NOMO-1 treated with dmso at 0.1 percent for 144 hours (cell line): ENCODE measurements at regions not wholly inside any gene's neighbourhood (a gene's known extent, or its start where the extent isn't known, plus 50 kb on each side); places are given as distances from the start of the nearest gene placed in this dataset.
A peak's percentile ranks its signal among the peaks of the same experiment; 100 is the strongest.

Source experiments
- DNase-seq: peaks from one replicate; lab custom pipeline; 2025; ENCODE audit not compliant: unreplicated experiment; lab: John Stamatoyannopoulos, UW

- DNase-seq, result no peak
Observed at GRCh38 chr5:116650544-116650943, 75.9 kb upstream of the SEMA6A start.

GRCh38 chr5:116646611-116647289, 72.1 kb upstream of the SEMA6A start:
- DNase-seq, result no peak

- no peak for DNase-seq
Observed at GRCh38 chr5:116645627-116646026, 71.0 kb upstream of the SEMA6A start.

GRCh38 chr5:116640236-116640635, 65.6 kb upstream of the SEMA6A start:
- no peak for DNase-seq

- DNase-seq, result no peak
Observed at GRCh38 chr5:116637149-116637740, 62.6 kb upstream of the SEMA6A start.

- DNase-seq, result no peak
Observed at GRCh38 chr5:116632890-116633289, 58.3 kb upstream of the SEMA6A start.

- DNase-seq, result no peak
Observed at GRCh38 chr5:116631147-116631546, 56.5 kb upstream of the SEMA6A start.

GRCh38 chr5:116629168-116629567, 54.5 kb upstream of the SEMA6A start:
- DNase-seq, result no peak

- no peak for DNase-seq
Observed at GRCh38 chr5:116626945-116627679, 52.5 kb upstream of the SEMA6A start.

GRCh38 chr5:116626272-116626723, 51.7 kb upstream of the SEMA6A start:
- DNase-seq, result peak; percentile 2
